Thyroid gland (tissue), 4 donors: ENCODE measurements at regions not wholly inside any gene's neighbourhood (a gene's known extent, or its start where the extent isn't known, plus 50 kb on each side); places are given as distances from the start of the nearest gene placed in this dataset.
"Not testable (repeated sequence)": the region's sequence is repeated elsewhere in the genome, so short reads cannot be mapped to it uniquely, and the experiment has no call there.

ENCODE experiments used
- DNase-seq, 2 donors: peaks; one replicate each; pipeline ENCODE4 v3.0.0-alpha.2; 2019
- H3K27ac ChIP-seq, 3 donors: fragments of 200-600 bp; sonication (generic); 1 replicate in 2 of 3; 2 replicates in 1 of 3; pipeline ENCODE4 v1.5.1; 2016 to 2019; ENCODE audit warnings: mild to moderate bottlenecking in 1 of 3, moderate library complexity in 1 of 3
- H3K27me3 ChIP-seq: fragments of 200-600 bp; sonication (generic); one replicate; pipeline ENCODE4 v1.5.1; 2019
- H3K36me3 ChIP-seq, 2 donors: fragments of 200-600 bp; sonication (generic); one replicate each; pipeline ENCODE4 v1.5.1; 2016 to 2019
- H3K4me1 ChIP-seq, 2 donors: fragments of 200-600 bp; sonication (generic); one replicate each; pipeline ENCODE4 v1.5.1; 2017 to 2019
- H3K4me3 ChIP-seq, 3 donors: fragments of 200-600 bp; sonication (generic); replicated peaks in 1 of 3; 1 replicate in 2 of 3; 2 replicates in 1 of 3; pipeline ENCODE4 v1.5.1; 2016; ENCODE audit warnings: mild to moderate bottlenecking in 1 of 3
- H3K9me3 ChIP-seq: fragments of 200-600 bp; sonication (generic); one replicate; pipeline ENCODE4 v1.5.1; 2017
- POLR2A ChIP-seq, 2 donors: fragments of 450-650 bp; IDR thresholded peaks; one replicate each; pipeline ENCODE4 v1.6.1; 2017; ENCODE audit warnings: antibody characterized with exemption in 2 of 2, mild to moderate bottlenecking in 2 of 2, moderate library complexity in 1 of 2
- WGBS, 2 donors: methylation state at CpG; one replicate each; pipeline ENCODE4 v1.1.5; 2017; 5-methylcytosine and 5-hydroxymethylcytosine counted together
- intact Hi-C: fragments of 100-400 bp; cut with DNase I; formaldehyde crosslinking; loops from one replicate; pipeline ENCODE4 v1.15.1; 2023
- TF ChIP-seq, protein P1 (sequence below), 6 experiments: fragments of 200-600 bp in 3 of 6; fragments of 450-650 bp in 3 of 6; sonication (generic) in 3 of 6; IDR thresholded peaks; one replicate each; pipeline ENCODE4 v1.5.1; 2016 to 2019; ENCODE audit warnings: antibody characterized with exemption in 6 of 6, mild to moderate bottlenecking in 2 of 6, inconsistent platforms in 1 of 6, moderate library complexity in 1 of 6

DNA sequence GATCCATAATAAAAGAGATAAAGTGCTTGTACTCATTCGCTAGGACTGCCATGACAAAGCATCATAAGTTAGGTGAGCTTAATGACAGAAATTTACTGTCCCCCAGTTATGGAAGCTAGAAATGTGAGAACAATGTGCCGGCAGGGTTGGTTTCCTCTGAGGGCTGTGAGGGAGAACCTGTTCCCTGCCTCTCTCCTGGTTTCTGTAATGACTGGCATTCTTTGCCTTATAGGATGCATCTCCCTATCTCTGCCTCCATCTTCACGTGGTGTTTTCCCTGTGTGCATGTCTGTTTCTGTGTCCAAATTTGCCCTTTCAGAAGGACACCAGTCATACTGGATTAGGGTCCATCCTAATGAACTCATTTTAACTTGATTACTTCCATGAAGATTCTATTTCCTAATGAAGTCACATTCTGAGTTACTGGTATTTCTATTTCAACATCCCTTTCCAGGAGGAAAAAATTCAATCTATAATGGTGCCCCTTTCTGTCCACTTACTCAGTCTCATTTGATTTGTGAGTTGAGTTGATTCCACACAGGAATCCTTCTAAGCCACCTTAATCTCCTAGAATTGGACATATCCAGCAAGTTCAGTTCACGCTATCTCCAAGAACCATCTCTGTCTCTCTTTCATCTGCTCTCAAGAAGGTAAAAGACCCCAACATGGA, 71.2 kb upstream of the LIPC start:
- no peak for DNase-seq
- no peak for TF ChIP-seq POLR2A (IDR thresholded peaks at IDR 0.05)
- TF ChIP-seq, protein P1, sequence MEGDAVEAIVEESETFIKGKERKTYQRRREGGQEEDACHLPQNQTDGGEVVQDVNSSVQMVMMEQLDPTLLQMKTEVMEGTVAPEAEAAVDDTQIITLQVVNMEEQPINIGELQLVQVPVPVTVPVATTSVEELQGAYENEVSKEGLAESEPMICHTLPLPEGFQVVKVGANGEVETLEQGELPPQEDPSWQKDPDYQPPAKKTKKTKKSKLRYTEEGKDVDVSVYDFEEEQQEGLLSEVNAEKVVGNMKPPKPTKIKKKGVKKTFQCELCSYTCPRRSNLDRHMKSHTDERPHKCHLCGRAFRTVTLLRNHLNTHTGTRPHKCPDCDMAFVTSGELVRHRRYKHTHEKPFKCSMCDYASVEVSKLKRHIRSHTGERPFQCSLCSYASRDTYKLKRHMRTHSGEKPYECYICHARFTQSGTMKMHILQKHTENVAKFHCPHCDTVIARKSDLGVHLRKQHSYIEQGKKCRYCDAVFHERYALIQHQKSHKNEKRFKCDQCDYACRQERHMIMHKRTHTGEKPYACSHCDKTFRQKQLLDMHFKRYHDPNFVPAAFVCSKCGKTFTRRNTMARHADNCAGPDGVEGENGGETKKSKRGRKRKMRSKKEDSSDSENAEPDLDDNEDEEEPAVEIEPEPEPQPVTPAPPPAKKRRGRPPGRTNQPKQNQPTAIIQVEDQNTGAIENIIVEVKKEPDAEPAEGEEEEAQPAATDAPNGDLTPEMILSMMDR (IDR thresholded peaks at IDR 0.05): no peak
- intact Hi-C loops: no loop called here
- no peak overlapping the region for H3K27ac ChIP-seq
- no peaks in the 10 kb centered on the region for H3K27me3 ChIP-seq
- no peaks in the 10 kb centered on the region for H3K4me1 ChIP-seq
- H3K4me3 ChIP-seq: no peak overlapping the region
- no peaks in the 10 kb centered on the region for H3K9me3 ChIP-seq
- whole genome bisulfite sequencing, 2 donors: 92 to 95% methylated on average over 4 of the region's 4 CpGs
- no peaks in the 10 kb centered on the region for H3K36me3 ChIP-seq

DNA sequence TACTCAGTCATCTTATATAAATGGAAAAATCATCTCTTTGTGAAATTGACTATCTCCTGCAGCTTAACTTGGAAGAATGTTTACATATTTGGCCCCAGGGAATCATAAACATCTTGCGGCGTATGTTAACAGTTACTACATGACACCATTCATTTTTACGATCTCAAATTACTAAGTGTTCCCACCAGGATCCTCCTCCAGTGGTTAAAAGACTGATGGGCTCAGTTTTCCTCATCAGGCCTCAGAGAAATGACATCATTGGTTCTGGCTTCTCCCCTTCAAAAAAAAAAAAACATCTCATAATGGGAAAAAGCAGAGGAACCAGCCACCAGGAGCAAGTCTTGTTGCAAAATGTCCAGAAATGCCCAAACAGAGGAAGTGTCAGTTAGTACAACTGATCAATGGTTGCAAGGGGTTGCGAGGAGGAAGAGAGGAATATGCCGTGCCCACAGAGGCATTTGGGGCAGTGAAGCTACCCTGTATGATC, 70.5 kb upstream of the LIPC start:
- Histone ChIP-seq H3K27me3 (no peaks in the 10 kb centered on the region), H3K4me1 (no peaks in the 10 kb centered on the region), H3K9me3 (no peaks in the 10 kb centered on the region), H3K4me3 (no peak overlapping the region), H3K27ac (no peak overlapping the region), H3K36me3 (no peaks in the 10 kb centered on the region)
- WGBS, 2 donors: 79 to 87% methylated on average over 5 of the region's 5 CpGs
- no peak for TF ChIP-seq POLR2A (IDR thresholded peaks at IDR 0.05)
- TF ChIP-seq, protein P1 (IDR thresholded peaks at IDR 0.05): no peak
- no peak for DNase-seq
- intact Hi-C loops: no loop called here

DNA sequence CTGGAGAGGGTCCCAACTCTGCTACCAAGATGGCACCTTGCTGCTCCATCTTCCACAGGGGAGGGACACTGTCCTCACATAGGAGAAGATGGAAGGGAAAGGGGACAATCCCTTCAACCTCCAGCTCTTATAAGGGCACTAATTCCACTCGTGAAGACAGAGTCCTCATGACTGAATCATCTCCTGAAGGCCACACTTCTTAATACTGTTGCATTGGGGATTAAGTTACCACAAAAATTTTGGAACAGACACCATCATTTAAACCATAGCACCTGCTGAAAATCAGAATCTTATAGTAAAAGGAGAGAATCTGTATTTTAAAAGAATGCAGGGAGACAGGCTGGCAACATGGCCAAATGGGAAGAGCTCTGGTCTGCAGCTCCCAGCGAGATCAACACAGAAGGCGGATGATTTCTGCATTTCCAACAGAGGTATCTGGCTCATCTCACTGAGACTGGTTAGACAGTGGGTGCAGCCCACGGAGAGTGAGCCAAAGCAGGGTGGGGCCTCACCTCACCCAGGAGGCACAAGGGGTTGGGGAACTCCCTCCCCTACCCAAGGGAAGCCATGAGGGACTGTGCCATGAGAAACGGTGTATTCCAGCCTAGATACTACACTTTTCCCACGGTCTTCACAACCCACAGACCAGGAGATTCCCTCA, 69.4 kb upstream of the LIPC start:
- Histone ChIP-seq H3K9me3 (no peaks in the 10 kb centered on the region), H3K4me3 (no peak overlapping the region), H3K4me1 (no peaks in the 10 kb centered on the region), H3K27me3 (no peaks in the 10 kb centered on the region), H3K27ac (no peak overlapping the region), H3K36me3 (no peaks in the 10 kb centered on the region)
- 74 to 80% methylated on average over 6 of the region's 6 CpGs for WGBS, 2 donors
- TF ChIP-seq, protein P1 (IDR thresholded peaks at IDR 0.05): no peak
- no peak for TF ChIP-seq POLR2A (IDR thresholded peaks at IDR 0.05)
- intact Hi-C loops: no loop called here
- no peak for DNase-seq

DNA sequence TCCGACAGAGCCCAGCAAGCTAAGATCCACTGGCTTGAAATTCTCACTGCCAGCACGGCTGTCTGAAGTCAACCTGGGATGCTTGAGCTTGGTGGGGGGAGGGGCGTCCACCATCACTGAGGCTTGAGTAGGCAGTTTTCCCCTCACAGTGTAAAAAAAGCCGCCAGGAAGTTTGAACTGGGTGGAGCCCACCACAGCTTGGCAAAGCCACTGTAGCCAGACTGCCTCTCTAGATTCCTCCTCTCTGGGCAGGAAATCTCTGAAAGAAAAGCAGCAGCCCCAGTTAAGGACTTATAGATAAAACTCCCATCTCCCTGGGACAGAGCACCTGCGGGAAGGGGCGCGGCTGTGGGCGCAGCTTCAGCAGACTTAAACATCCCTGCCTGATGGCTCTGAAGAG, 68.7 kb upstream of the LIPC start:
- not testable (repeated sequence) for H3K36me3 ChIP-seq

DNA sequence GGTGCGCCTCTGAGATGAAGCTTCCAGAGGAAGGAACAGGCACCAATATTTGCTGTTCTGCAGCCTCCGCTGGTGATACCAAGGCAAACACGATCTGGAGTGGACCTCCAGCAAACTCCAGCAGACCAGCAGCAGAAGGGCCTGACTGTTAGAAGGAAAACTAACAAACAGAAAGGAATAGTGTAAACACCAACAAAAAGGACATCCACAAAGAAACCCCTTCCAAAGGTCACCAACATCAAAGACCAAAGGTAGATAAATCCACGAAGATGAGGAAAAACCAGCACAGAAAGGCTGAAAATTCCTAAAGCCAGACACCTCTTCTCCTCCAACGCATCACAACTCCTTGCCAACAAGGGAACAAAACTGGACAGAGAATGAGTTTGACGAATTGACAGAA, 68.1 kb upstream of the LIPC start:
- intact Hi-C loops, H3K9me3 ChIP-seq, H3K27me3 ChIP-seq, H3K27ac ChIP-seq, H3K36me3 ChIP-seq, H3K4me3 ChIP-seq, DNase-seq, H3K4me1 ChIP-seq: not testable (repeated sequence)
- 92 to 98% methylated on average over 6 of the region's 6 CpGs for WGBS, 2 donors

More for the DNA sequence above, 68.7 kb upstream of the LIPC start:
- H3K27me3 ChIP-seq, H3K27ac ChIP-seq, intact Hi-C loops, H3K4me1 ChIP-seq, H3K4me3 ChIP-seq, H3K9me3 ChIP-seq, DNase-seq: not testable (repeated sequence)
- WGBS, 2 donors: 62 to 66% methylated on average over 5 to 8 of the region's 8 CpGs

DNA sequence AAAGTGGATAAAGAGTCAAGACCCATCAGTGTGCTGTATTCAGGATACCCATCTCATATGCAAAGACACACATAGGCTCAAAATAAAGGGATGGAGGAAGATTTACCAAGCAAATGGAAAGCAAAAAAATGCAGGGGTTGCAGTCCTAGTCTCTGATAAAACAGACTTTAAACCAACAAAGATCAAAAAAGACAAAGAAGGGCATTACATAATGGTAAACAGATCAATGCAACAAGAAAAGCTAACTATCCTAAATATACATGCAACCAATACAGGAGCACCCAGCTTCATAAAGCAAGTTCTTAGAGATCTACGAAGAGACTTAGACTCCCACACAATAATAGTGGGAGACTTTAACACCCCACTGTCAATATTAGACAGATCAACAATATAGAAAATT, 66.7 kb upstream of the LIPC start:
- H3K36me3 ChIP-seq, intact Hi-C loops, H3K4me3 ChIP-seq, H3K9me3 ChIP-seq, H3K27me3 ChIP-seq, H3K4me1 ChIP-seq, DNase-seq, H3K27ac ChIP-seq: not testable (repeated sequence)
- WGBS, 2 donors: 91 to 97% methylated on average over 1 of the region's 1 CpG
